ENCODE measurements at regions not wholly inside any gene's neighbourhood (a gene's known extent, or its start where the extent isn't known, plus 50 kb on each side); places are given as distances from the start of the nearest gene placed in this dataset.

- TF ChIP-seq, protein P1, sequence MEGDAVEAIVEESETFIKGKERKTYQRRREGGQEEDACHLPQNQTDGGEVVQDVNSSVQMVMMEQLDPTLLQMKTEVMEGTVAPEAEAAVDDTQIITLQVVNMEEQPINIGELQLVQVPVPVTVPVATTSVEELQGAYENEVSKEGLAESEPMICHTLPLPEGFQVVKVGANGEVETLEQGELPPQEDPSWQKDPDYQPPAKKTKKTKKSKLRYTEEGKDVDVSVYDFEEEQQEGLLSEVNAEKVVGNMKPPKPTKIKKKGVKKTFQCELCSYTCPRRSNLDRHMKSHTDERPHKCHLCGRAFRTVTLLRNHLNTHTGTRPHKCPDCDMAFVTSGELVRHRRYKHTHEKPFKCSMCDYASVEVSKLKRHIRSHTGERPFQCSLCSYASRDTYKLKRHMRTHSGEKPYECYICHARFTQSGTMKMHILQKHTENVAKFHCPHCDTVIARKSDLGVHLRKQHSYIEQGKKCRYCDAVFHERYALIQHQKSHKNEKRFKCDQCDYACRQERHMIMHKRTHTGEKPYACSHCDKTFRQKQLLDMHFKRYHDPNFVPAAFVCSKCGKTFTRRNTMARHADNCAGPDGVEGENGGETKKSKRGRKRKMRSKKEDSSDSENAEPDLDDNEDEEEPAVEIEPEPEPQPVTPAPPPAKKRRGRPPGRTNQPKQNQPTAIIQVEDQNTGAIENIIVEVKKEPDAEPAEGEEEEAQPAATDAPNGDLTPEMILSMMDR (IDR thresholded peaks at IDR 0.05), result no peak
- TF ChIP-seq POLR2AphosphoS5 (IDR thresholded peaks at IDR 0.05) (no peak), EP300 (IDR thresholded peaks at IDR 0.05) (no peak)
Observed at GRCh38 chr3:151609491-151609890, 124.2 kb upstream of the AADACL2 start.

Measured in suprapubic skin (tissue), 4 donors.